AG20443 (cell line): ENCODE measurements at regions not wholly inside any gene's neighbourhood (a gene's known extent, or its start where the extent isn't known, plus 50 kb on each side); places are given as distances from the start of the nearest gene placed in this dataset.
A peak's percentile ranks its signal among the peaks of the same experiment; 100 is the strongest.

Source experiments
- DNase-seq: peaks from one replicate; pipeline ENCODE4 v3.0.0; 2012; ENCODE audit warnings: low spot score, mixed read lengths

DNA sequence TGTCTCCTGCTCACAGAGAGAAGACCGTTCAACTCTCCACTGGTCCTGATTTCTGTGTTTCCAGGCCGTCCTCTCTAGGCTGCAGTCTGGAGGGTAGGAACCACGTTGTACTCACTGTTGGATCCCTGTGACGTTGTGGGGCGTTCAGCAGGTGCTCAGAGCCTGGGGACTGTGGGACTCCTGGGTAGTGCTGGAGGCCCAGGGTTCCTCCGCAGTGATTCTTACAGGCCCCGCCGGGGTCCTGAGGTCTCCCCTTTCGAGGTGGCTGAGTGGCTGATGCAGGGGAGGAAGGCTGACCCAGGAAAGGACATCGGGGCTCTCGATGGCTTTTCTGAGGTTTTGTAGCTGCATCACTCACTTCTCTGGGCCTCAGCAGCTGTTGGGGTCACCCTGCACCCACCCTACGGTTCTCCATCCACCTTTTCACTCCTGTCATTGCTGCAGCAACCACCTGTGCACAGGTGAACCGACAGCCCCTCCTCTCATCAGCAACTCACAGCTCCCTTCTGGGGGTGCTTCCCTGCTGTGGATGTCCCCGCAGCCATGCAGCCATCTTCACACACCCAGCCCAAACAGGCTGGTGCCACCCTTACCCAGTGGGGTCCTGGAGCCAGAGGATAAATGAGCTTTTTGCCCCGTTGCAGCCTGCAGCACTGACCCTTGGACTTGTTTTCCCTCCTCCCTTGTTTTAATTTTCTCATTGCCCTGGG lies 169.6 kb upstream of the HDAC4 start:
- no peak for DNase-seq

- DNase-seq = no peak
Observed at GRCh38 chr2:239569401-239570090, 168.7 kb upstream of the HDAC4 start.

DNA sequence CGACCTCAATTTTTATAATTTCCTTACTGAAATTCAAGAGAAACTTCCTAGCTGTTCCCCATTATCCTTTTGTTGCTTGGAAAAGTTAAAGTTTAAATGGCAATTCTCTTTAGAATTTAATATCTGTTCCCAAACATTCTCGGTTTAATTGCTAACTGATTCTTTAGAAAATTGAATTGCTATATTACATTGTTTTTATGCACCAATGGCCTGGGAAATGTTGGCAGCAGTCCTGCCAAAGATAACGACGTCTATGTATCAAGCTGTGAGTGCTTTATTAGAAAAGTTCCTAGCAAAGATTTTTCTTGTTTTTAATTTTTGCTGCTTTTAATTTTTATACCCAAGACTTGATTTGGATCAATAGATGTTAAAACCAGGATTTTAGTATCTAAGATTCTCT lies 167.8 kb upstream of the HDAC4 start:
- no peak for DNase-seq

DNA sequence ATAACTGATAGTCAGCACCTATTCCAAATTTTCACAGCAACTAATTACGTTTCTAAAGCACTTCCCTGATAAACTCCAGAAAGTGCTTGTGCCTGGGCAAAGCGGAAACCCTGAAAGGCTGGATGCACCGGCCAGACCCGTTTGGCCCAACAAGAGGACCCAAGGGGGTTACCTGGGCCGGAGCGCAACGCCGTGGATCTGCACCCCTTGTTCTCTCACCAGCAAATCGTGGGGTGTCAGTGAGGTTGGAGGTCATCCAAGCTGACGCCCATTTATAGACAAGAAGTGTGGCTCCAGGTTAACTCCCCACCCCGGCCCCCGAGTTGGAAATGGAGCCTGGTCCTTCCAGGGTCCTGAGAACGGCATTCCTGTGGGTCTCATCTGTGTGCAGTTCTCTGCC lies 167.0 kb upstream of the HDAC4 start:
- no peak for DNase-seq

DNA sequence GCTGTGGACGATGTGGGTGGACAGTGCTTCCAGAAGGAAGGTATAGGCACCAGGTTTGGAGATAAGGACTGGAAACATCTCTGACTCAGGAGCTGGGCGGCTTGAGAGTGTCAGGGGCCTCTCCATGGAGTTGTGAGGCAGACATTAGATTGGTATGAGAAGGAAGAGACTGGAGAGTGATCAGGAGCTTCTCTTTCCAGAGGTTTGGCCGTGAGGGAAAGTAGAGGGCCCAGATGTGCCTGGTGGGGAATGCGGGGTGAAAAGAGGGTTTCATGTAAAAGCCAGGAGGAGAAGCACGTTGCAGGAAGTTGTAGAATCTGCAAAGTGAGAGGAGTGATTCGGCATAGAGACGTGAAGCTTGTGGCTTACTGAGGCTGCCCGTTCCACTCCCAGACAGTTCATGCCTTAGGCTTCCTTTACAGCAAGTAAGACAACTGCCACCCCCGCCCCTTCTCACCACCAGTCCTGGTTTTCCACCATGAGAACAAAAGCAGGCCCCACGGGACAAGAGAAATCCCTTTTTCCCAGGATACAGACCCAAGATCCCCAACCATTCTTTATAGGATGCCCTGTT lies 166.3 kb upstream of the HDAC4 start:
- DNase-seq = no peak

- DNase-seq = no peak
Observed at GRCh38 chr2:239566162-239566994, 165.6 kb upstream of the HDAC4 start.

GRCh38 chr2:239564587-239564986 lies 163.8 kb upstream of the HDAC4 start:
- DNase-seq = no peak

DNA sequence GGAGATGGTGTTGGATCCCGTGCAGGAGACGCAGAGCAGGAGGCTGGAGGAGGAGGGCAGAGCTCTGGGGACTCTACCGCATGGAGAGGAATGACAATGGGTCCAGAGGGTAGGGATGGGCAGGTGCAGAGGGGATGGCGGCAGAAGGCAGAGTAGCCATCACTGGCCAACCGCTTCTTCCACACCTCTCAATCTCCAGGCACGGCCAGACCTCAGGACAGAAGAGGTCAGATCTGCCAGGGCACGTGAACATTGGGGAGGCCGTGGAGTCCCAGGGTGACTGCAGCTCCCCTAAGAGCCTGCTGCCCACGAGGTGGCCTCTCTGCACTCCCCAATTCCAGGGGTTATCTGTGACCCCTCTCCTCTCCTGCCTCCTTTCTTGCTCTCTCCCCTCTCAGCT lies 162.7 kb upstream of the HDAC4 start:
- DNase-seq = no peak

DNA sequence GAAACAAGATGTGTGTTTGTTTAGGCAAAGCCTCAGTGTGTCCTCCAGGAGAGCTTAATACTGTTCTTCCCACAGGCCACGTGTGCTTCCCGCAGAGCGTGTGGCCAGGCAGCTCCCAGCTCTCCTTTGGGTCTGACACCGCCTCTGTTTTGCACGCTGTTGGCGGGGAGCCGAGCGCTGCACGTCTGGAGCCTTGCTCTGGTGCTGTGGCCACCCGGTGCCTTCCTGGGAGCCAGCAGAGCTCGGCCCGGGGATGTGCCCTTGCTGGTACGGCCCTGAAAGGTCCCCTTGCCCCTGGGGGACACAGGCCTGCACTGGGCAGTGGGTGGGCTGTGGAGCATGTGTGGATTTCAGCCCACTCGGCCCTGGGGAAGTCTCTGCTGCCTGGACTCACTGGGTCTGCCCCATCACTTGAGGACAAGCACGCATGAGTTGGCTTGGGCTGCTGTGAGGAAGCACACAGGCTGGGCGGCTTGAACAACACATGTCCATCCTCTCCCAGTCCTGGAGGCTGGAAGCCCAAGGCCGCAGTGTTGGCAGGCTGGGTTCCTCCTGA lies 160.7 kb upstream of the HDAC4 start:
- peak; percentile 88 for DNase-seq

DNA sequence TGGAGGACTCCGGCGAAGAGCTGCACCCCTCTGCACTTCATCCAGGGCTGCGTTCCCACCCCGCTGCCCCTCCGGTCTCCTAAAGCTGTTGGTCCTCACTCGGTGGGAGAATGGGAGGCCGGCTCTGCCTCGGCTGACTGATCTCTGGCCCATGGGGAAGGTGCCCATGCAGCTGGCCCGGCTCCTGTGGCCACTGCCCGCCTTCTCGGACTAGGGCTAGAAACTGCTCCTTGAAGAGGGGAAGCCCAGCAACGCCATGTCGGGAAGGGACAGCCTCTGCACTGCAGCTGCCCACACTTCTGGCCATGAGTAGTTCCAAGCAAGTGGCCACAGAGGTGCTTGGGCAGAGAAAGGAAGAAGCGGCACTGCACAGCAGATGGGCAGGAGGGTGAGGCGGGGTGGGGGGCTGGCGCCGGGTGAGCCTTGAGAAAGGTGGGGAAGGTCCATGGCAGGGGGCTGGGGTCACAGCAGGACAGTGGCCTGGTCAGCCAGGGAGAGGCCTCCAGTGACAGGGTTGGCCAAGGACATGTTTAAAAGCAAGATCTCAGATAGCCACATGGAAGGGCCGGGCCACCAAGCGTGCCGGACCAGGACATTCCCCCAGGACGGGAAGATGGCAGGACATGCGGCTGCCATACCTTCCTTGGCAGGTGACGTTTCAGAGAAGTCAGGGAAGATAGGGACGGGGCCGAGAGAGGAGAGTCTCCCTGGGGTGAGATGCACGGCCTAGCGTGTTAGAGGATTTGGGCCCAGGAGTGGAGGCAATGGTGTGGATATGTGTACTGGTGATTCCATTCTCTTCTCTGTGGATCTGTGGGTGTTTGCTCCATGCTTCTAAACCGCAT lies 158.8 kb upstream of the HDAC4 start:
- DNase-seq = no peak

GRCh38 chr2:239558661-239559060 lies 157.8 kb upstream of the HDAC4 start:
- DNase-seq = no peak

DNA sequence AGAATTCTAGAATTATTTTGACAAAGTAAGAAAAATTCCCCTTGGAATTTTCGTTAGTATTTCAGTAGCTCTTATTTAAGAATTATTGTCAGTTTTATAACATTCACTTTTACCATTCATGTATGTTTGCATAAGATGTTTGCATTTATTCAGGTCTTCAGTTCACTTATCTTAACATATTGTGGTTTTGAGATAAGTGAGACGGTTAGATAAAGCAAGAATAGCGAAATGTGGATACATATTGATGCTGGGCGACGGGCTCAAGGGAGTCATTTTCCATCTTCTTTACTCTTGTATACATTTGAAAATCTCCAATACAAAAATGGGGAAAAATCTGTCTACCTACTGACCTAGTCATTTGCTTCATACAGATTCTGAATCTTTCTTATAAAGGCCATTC lies 156.7 kb upstream of the HDAC4 start:
- no peak for DNase-seq

GRCh38 chr2:239555571-239555905 lies 154.7 kb upstream of the HDAC4 start:
- DNase-seq = no peak

DNA sequence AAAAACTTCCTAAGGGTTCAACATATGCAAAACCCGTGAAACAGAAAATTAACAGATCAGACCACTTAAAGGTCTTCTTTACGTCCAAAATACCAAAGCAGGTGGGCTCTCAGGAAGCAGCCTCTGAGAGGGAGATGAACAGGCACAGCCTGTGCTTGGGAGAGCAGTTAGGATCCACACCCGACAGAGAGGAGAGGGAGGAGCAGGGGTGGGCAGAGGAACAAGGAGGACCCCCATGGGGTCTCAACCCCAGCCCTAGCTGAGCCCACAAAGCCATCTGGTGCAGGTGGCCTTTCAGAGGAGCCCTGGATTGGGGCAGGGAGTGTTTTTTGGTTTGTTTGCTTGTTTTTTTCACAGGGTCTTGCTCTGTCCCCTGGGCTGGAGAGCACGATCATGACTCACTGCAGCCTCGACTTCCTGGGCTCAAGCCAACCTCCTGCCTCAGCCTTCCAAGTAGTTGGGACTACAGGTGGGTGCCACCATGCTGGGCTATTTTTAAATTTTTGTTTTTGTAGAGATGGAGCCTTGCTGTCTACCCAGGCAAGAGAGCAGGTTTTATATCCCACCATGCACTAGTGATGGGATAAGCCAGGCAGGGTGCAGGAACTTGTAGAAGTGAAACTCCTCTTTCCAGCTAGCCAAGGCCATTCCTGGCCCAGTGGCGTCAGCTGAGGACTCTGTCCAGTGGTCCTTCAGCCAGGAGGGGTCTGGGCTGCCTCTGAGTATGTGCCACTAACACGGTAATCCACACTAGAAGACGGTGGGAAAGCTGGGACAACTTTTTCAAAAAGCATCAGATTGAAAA lies 154.1 kb upstream of the HDAC4 start:
- no peak for DNase-seq

DNA sequence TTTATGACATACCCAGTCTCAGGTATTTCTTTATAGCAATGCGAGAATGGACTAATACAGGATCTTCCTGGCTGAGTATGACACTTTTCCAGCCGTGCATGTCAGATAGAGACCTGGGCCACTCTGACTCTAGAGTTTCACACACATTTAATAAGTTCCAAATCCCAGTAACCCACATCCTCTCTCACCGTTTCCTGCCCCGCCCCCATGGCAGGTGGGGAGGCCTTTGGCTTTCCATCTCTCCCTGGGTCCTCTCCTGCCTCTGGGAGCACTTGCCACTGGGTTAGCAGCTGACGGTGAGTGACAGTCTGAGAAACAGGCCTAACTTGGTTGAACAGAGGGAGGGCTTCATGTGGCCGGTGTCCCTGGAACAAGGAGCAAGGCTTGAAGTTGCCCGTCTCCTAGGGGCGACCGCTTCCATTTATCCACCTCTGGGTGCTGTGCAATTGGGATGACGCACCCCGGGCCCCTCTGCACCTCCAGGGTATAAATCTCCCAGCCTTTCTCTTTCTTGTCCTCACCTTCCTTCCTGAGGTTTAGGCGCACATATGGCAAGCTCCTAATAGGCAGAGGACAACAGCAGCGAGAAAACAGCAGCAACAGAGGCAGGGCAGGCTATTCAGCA lies 152.7 kb upstream of the HDAC4 start:
- DNase-seq = no peak

- DNase-seq = no peak
Observed at GRCh38 chr2:239552213-239552926, 151.6 kb upstream of the HDAC4 start.

DNA sequence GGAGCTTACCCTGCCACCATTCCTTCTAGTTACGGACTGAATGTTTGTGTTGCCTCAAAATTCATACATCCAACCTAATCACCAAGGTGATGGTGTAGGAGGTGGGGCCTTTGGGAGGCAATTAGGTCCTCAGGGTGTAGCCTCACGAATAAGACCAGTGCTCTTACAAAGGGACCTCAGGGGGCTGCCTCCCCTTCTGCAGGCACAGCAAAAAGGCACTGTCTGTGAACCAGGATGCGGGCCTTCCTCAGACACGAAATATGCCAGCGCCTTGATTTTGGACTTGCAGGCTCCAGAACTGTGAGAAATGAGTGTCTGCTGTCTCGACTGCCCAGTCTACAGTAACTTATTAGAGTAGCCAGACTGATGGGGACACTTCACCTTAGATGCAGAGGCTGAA lies 150.4 kb upstream of the HDAC4 start:
- DNase-seq = no peak

- no peak for DNase-seq
Observed at GRCh38 chr2:239550357-239550756, 149.5 kb upstream of the HDAC4 start.

GRCh38 chr2:239549711-239550255 lies 149.0 kb upstream of the HDAC4 start:
- no peak for DNase-seq
